Stomach (tissue), 8 donors: ENCODE measurements at regions not wholly inside any gene's neighbourhood (a gene's known extent, or its start where the extent isn't known, plus 50 kb on each side); places are given as distances from the start of the nearest gene placed in this dataset.
A peak's percentile ranks its signal among the peaks of the same experiment; 100 is the strongest.

Experiments
- DNase-seq, 2 donors: peaks; one replicate each; pipeline versions ENCODE4 v3.0.0 to v3.0.0-alpha.2; 2013 to 2019
- H3K27ac ChIP-seq, 5 donors: fragments of 200-600 bp in 4 of 5; sonication (generic) in 4 of 5; one replicate each; pipeline ENCODE4 v1.5.1; 2013 to 2019; ENCODE audit warnings: mild to moderate bottlenecking in 1 of 5, moderate library complexity in 1 of 5
- H3K27me3 ChIP-seq, 3 donors: fragments of 200-600 bp; sonication (generic); one replicate each; pipeline ENCODE4 v1.5.1; 2017 to 2019; ENCODE audit warnings: mixed run types in 1 of 3
- H3K36me3 ChIP-seq, 4 donors: fragments of 200-600 bp; sonication (generic); 1 replicate in 3 of 4; 2 replicates in 1 of 4; pipeline ENCODE4 v1.5.1; 2016 to 2019
- H3K4me1 ChIP-seq, 4 donors: fragments of 200-600 bp; sonication (generic); one replicate each; pipeline ENCODE4 v1.5.1; 2016 to 2019
- H3K4me3 ChIP-seq, 4 donors: fragments of 200-600 bp; sonication (generic) in 3 of 4; one replicate each; pipeline ENCODE4 v1.5.1; 2016 to 2019; ENCODE audit warnings: mild to moderate bottlenecking in 1 of 4
- H3K9me3 ChIP-seq, 4 donors: fragments of 200-600 bp; sonication (generic); one replicate each; pipeline ENCODE4 v1.5.1; 2016 to 2019
- EP300 ChIP-seq: sonication (generic); formaldehyde crosslinking; IDR thresholded peaks from one replicate; pipeline ENCODE4 v1.6.1; 2017; ENCODE audit warnings: antibody characterized with exemption
- POLR2A ChIP-seq, 4 donors: fragments of 450-650 bp; IDR thresholded peaks; one replicate each; pipeline ENCODE4 v1.6.1; 2016; ENCODE audit warnings: antibody characterized with exemption in 4 of 4, control low read depth in 2 of 4, mild to moderate bottlenecking in 1 of 4, moderate library complexity in 1 of 4
- POLR2AphosphoS5 ChIP-seq, 3 donors: sonication (generic); formaldehyde crosslinking; IDR thresholded peaks; one replicate each; pipeline ENCODE4 v1.6.1; 2016; ENCODE audit warnings: antibody characterized with exemption in 3 of 3
- WGBS, 5 donors: extraction: QIAGEN DNeasy Blood & Tissue Kit in 3 of 5; methylation state at CpG; one replicate each; pipeline versions ENCODE4 v1.1.5 to v1.1.7; 2013 to 2018; 5-methylcytosine and 5-hydroxymethylcytosine counted together
- intact Hi-C: fragments of 100-400 bp; cut with DNase I; formaldehyde crosslinking; loops from one replicate; pipeline ENCODE4 v1.15.1; 2023; ENCODE audit warnings: low total_unique reads
- TF ChIP-seq, protein P1 (sequence below), 7 experiments: fragments of 450-650 bp in 4 of 7; fragments of 200-600 bp in 3 of 7; sonication (generic) in 3 of 7; IDR thresholded peaks; one replicate each; pipeline ENCODE4 v1.5.1; 2016 to 2019; ENCODE audit warnings: antibody characterized with exemption in 7 of 7, control low read depth in 2 of 7, mild to moderate bottlenecking in 1 of 7
- donor health status: healthy with polysubstance abuse.
- donor health status: Bipolar disorder and iron deficiency.
- donor health status: healthy.

DNA sequence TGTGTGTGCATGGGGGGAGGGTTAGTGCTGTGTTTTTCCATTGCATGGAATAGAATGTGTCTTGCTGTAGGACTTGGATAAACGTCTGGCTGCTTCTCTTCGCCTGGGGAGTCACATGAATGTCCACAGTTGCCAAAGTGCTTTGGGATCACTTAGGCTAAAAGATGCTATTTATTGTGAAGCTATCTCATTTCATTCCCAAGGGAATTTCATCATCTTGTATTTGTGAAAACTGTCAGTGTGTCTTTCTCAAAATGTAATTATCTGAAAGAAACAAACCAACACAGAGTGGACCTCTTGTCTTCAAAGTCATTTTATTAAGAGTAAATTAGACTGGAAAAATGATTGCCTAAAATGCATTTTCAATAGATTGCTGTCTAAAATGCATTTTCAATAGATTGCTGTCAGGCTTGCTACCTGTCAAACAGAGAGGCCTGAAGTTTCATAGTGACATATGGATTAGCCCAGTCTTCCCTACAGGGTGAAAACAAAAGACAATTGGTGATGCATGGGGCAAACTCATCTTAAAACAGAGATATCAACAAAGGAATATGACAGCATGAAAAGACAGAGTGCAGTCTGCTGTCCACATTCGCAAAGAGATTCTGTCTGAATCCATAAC is 117.1 kb upstream of the GOLIM4 start:
- H3K4me1 ChIP-seq = peaks cover 0 to 6% (median 2%) of the 10 kb centered on the region in 4 donors
- intact Hi-C loops = loop anchor here (5.0 kb wide), 1 partner anchor 635 kb away; no protein-coding TSS in a partner anchor
- H3K4me3 ChIP-seq = no peak overlapping the region
- no peak for TF ChIP-seq EP300
- TF ChIP-seq POLR2AphosphoS5 (IDR thresholded peaks at IDR 0.05) = no peak
- TF ChIP-seq POLR2A (IDR thresholded peaks at IDR 0.05) = no peak
- TF ChIP-seq, protein P1, sequence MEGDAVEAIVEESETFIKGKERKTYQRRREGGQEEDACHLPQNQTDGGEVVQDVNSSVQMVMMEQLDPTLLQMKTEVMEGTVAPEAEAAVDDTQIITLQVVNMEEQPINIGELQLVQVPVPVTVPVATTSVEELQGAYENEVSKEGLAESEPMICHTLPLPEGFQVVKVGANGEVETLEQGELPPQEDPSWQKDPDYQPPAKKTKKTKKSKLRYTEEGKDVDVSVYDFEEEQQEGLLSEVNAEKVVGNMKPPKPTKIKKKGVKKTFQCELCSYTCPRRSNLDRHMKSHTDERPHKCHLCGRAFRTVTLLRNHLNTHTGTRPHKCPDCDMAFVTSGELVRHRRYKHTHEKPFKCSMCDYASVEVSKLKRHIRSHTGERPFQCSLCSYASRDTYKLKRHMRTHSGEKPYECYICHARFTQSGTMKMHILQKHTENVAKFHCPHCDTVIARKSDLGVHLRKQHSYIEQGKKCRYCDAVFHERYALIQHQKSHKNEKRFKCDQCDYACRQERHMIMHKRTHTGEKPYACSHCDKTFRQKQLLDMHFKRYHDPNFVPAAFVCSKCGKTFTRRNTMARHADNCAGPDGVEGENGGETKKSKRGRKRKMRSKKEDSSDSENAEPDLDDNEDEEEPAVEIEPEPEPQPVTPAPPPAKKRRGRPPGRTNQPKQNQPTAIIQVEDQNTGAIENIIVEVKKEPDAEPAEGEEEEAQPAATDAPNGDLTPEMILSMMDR (IDR thresholded peaks at IDR 0.05) = no peak
- 66 to 77% (median 69%) methylated on average over 3 of the region's 3 CpGs for WGBS, 5 donors
- H3K27ac ChIP-seq = no peak overlapping the region
- no peaks in the 10 kb centered on the region for H3K9me3 ChIP-seq
- DNase-seq = peak in 1 of 2 donors; percentile 13
- no peaks in the 10 kb centered on the region for H3K36me3 ChIP-seq
- H3K27me3 ChIP-seq = no peaks in the 10 kb centered on the region

DNA sequence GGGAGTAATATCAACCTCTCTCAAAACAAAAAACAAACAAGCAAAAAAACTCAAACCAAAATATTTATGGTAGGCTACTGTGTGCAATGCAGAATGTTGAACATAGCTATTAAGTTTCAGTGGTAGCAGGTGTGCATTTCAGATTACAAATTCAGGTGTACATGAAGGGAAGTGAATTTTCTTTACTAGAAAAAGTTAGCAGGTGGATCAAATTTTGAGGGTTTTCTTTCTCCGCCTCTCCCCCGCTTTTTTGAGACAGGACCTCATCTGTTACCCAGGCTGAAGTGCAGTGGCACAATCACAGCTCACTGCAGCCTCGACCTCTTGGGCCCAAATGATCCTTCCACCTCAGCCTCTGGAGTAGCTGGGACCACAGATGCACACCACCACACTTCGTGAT is 109.7 kb upstream of the GOLIM4 start:
- Histone ChIP-seq H3K9me3 (no peaks in the 10 kb centered on the region), H3K4me3 (no peak overlapping the region), H3K4me1 (no peaks in the 10 kb centered on the region), H3K36me3 (no peaks in the 10 kb centered on the region), H3K27me3 (no peaks in the 10 kb centered on the region), H3K27ac (no peak overlapping the region)
- DNase-seq = no peak
- intact Hi-C loops = no loop called here
- TF ChIP-seq POLR2AphosphoS5 (IDR thresholded peaks at IDR 0.05) (no peak), POLR2A (IDR thresholded peaks at IDR 0.05) (no peak), EP300 (no peak)
- TF ChIP-seq, protein P1 (IDR thresholded peaks at IDR 0.05) = no peak
- 84 to 93% (median 89%) methylated on average over 4 of the region's 4 CpGs for WGBS, 5 donors

DNA sequence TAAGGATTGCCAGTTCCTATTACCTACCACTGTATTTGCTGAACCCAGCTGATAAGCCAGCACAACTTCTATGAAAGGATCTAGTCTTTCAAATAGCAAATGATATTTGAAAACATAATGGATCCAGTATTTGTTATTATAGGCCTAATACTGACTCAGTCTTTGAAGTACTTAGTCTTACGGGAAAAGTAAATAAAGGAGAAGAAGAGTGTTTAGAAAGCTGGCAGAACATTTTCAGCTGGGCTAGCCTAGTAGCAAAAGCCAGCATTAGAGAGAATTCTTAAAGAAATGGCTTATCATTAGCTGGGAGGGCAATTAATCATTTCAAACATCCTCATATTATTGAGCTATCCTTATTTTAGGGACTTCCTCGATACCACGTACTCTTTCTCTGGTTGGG is 101.4 kb upstream of the GOLIM4 start:
- Histone ChIP-seq H3K36me3 (no peaks in the 10 kb centered on the region), H3K27me3 (no peaks in the 10 kb centered on the region), H3K27ac (peak overlapping the region in 1 of 5 donors; percentile 18), H3K9me3 (no peaks in the 10 kb centered on the region), H3K4me3 (no peak overlapping the region), H3K4me1 (peaks cover 0 to 22% (median 7%) of the 10 kb centered on the region in 4 donors)
- TF ChIP-seq POLR2AphosphoS5 (IDR thresholded peaks at IDR 0.05) (no peak), EP300 (no peak), POLR2A (IDR thresholded peaks at IDR 0.05) (no peak)
- TF ChIP-seq, protein P1 (IDR thresholded peaks at IDR 0.05) = no peak
- intact Hi-C loops = no loop called here
- DNase-seq = no peak
- 23 to 35% (median 27%) methylated on average over 3 of the region's 3 CpGs for WGBS, 5 donors

DNA sequence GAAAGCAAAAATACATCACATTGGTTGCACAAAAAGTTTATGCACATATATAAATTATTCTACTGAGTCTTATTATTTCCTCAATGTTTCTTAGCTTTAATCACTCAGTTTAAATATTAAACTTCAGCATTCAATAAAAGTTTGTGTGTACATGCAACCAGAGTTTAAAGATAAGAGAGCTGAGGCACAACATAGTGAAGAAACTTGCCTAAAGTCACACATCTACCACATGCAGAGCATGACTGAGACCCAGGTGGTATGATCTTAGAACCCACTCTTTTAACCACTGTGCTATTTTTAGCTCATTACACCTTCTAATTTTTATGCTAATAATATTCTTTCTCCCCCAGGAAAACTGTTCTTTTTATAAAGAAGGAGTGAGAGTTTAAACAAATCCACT is 96.1 kb upstream of the GOLIM4 start:
- H3K27me3 ChIP-seq = no peaks in the 10 kb centered on the region
- H3K9me3 ChIP-seq = no peaks in the 10 kb centered on the region
- intact Hi-C loops = no loop called here
- no peak for DNase-seq
- peaks cover 0 to 26% (median 7%) of the 10 kb centered on the region in 4 donors for H3K4me1 ChIP-seq
- no peak overlapping the region for H3K4me3 ChIP-seq
- no peak overlapping the region for H3K27ac ChIP-seq
- TF ChIP-seq, protein P1 (IDR thresholded peaks at IDR 0.05) = no peak
- TF ChIP-seq POLR2A (IDR thresholded peaks at IDR 0.05) (no peak), POLR2AphosphoS5 (IDR thresholded peaks at IDR 0.05) (no peak), EP300 (no peak)
- no peaks in the 10 kb centered on the region for H3K36me3 ChIP-seq
